Liver (tissue), 8 donors: ENCODE measurements at regions not wholly inside any gene's neighbourhood (a gene's known extent, or its start where the extent isn't known, plus 50 kb on each side); places are given as distances from the start of the nearest gene placed in this dataset.

Source experiments
- DNase-seq: peaks from one replicate; pipeline ENCODE4 v3.0.0-alpha.2; 2017; ENCODE audit warnings: low spot score
- H3K27ac ChIP-seq, 2 donors: one replicate each; pipeline ENCODE4 v1.7.0; 2013; ENCODE audit warnings: inconsistent platforms in 2 of 2, low read length in 2 of 2, control low read depth in 1 of 2, low read depth in 1 of 2, mild to moderate bottlenecking in 1 of 2
- H3K27me3 ChIP-seq, 4 donors: one replicate each; pipeline versions ENCODE4 v1.6.1 to v1.7.0; 2013; ENCODE audit warnings: low read length in 3 of 4, inconsistent platforms in 1 of 4, mild to moderate bottlenecking in 1 of 4, moderate library complexity in 1 of 4; ENCODE audit not compliant: control insufficient read depth in 4 of 4, insufficient read depth in 4 of 4
- H3K36me3 ChIP-seq, 4 donors: one replicate each; pipeline versions ENCODE4 v1.6.1 to v1.7.0; 2013; ENCODE audit warnings: low read length in 3 of 4, mild to moderate bottlenecking in 3 of 4, low read depth in 1 of 4, moderate library complexity in 1 of 4; ENCODE audit not compliant: control insufficient read depth in 4 of 4, insufficient read depth in 3 of 4
- H3K4me1 ChIP-seq, 4 donors: one replicate each; pipeline versions ENCODE4 v1.6.1 to v1.7.0; 2013; ENCODE audit warnings: low read length in 3 of 4, mild to moderate bottlenecking in 3 of 4, moderate library complexity in 1 of 4; ENCODE audit not compliant: control insufficient read depth in 4 of 4, insufficient read depth in 4 of 4
- H3K4me3 ChIP-seq, 3 donors: one replicate each; pipeline versions ENCODE4 v1.6.1 to v1.7.0; 2013; ENCODE audit warnings: low read length in 3 of 3, control low read depth in 1 of 3, low read depth in 1 of 3, mild to moderate bottlenecking in 1 of 3
- H3K9ac ChIP-seq, 2 donors: one replicate each; pipeline ENCODE4 v1.7.0; 2013; ENCODE audit warnings: low read length in 2 of 2, mild to moderate bottlenecking in 2 of 2, moderate library complexity in 2 of 2, control low read depth in 1 of 2, low read depth in 1 of 2
- H3K9me3 ChIP-seq, 4 donors: one replicate each; pipeline versions ENCODE4 v1.6.1 to v1.7.0; 2013; ENCODE audit warnings: low read length in 3 of 4; ENCODE audit not compliant: control insufficient read depth in 4 of 4
- ATF3 ChIP-seq: IDR thresholded peaks from 2 replicates; pipeline ENCODE4 v1.6.1; 2016; ENCODE audit warnings: antibody characterized with exemption
- CTCF ChIP-seq: fragments of 150-350 bp; IDR thresholded peaks from 2 replicates; pipeline ENCODE4 v1.5.1; 2017; ENCODE audit warnings: improper control_type of control experiment, low read depth, low read length; ENCODE audit not compliant: missing input control
- EGR1 ChIP-seq, 2 donors: IDR thresholded peaks; 2 replicates each; pipeline ENCODE4 v1.6.1; 2016 to 2018; ENCODE audit warnings: antibody characterized with exemption in 2 of 2, low read depth in 2 of 2
- FOXA1 ChIP-seq: IDR thresholded peaks from 2 replicates; pipeline ENCODE4 v1.6.1; 2016; ENCODE audit warnings: antibody characterized with exemption
- FOXA2 ChIP-seq: IDR thresholded peaks from 2 replicates; pipeline ENCODE4 v1.6.1; 2016; ENCODE audit warnings: antibody characterized with exemption
- GABPA ChIP-seq, 2 donors: IDR thresholded peaks in 1 of 2; conservative IDR thresholded peaks in 1 of 2; 2 replicates each; pipeline ENCODE4 v1.6.1; 2016; ENCODE audit warnings: antibody characterized with exemption in 2 of 2, mild to moderate bottlenecking in 1 of 2, moderate library complexity in 1 of 2
- HNF4A ChIP-seq, 2 donors: conservative IDR thresholded peaks; 2 replicates each; pipeline ENCODE4 v1.6.1; 2016; ENCODE audit warnings: antibody characterized with exemption in 2 of 2, mild to moderate bottlenecking in 2 of 2
- HNF4G ChIP-seq: IDR thresholded peaks from 2 replicates; pipeline ENCODE4 v1.6.1; 2016; ENCODE audit warnings: antibody characterized with exemption
- JUND ChIP-seq, 2 donors: IDR thresholded peaks; 2 replicates each; pipeline ENCODE4 v1.6.1; 2016; ENCODE audit warnings: antibody characterized with exemption in 2 of 2
- MAX ChIP-seq: IDR thresholded peaks from 2 replicates; pipeline ENCODE4 v1.6.1; 2016; ENCODE audit warnings: antibody characterized with exemption
- NR2F2 ChIP-seq: IDR thresholded peaks from 2 replicates; pipeline ENCODE4 v1.6.1; 2016; ENCODE audit warnings: antibody characterized with exemption
- RAD21 ChIP-seq, 2 donors: IDR thresholded peaks; 2 replicates each; pipeline ENCODE4 v1.6.1; 2016; ENCODE audit warnings: antibody characterized with exemption in 2 of 2, mild to moderate bottlenecking in 2 of 2
- REST ChIP-seq: IDR thresholded peaks from 2 replicates; pipeline ENCODE4 v1.6.1; 2016; ENCODE audit warnings: antibody characterized with exemption, mild to moderate bottlenecking
- RXRA ChIP-seq, 2 donors: IDR thresholded peaks; 2 replicates each; pipeline ENCODE4 v1.6.1; 2017 to 2018; ENCODE audit warnings: antibody characterized with exemption in 2 of 2, mild to moderate bottlenecking in 1 of 2
- SP1 ChIP-seq: IDR thresholded peaks from 2 replicates; pipeline ENCODE4 v1.6.1; 2018; ENCODE audit warnings: antibody characterized with exemption, mild to moderate bottlenecking
- TAF1 ChIP-seq: conservative IDR thresholded peaks from 2 replicates; pipeline ENCODE4 v1.6.1; 2016; ENCODE audit warnings: antibody characterized with exemption, mild to moderate bottlenecking
- YY1 ChIP-seq: IDR thresholded peaks from 2 replicates; pipeline ENCODE4 v1.6.1; 2016; ENCODE audit warnings: antibody characterized with exemption, mild to moderate bottlenecking
- ZBTB33 ChIP-seq: IDR thresholded peaks from 2 replicates; pipeline ENCODE4 v1.6.1; 2016; ENCODE audit warnings: antibody characterized with exemption
- WGBS: extraction: QIAGEN DNeasy Blood & Tissue Kit; methylation state at CpG from one replicate; pipeline ENCODE4 v1.1.7; 2013; 5-methylcytosine and 5-hydroxymethylcytosine counted together
- donor health status: healthy.
- donor health status: healthy.
- donor health status: healthy.
- donor health status: healthy.
- donor health status: healthy.

- TF ChIP-seq CTCF (no peak), NR2F2 (no peak), HNF4G (no peak)
Observed at GRCh38 chr2:65532937-65533336, 100.5 kb upstream of the SPRED2 start (continued).

- WGBS, result 94% methylated on average over 3 of the region's 3 CpGs
- no peak for DNase-seq
- no peak overlapping the region for H3K4me3 ChIP-seq
- no peaks in the 10 kb centered on the region for H3K36me3 ChIP-seq
- no peaks in the 10 kb centered on the region for H3K27me3 ChIP-seq
- H3K9me3 ChIP-seq, result no peaks in the 10 kb centered on the region
- no peaks in the 10 kb centered on the region for H3K4me1 ChIP-seq
- no peak overlapping the region for H3K27ac ChIP-seq
- H3K9ac ChIP-seq, result no peak overlapping the region
- no peak for TF ChIP-seq TAF1
- no peak for TF ChIP-seq FOXA2
- TF ChIP-seq EGR1 (IDR thresholded peaks at IDR 0.05; ENCODE audit: low read depth in 2 of 2), result no peak
- TF ChIP-seq ZBTB33, result no peak
- TF ChIP-seq ATF3, result no peak
- TF ChIP-seq HNF4G, result no peak
- no peak for TF ChIP-seq CTCF
- TF ChIP-seq MAX, result no peak
- no peak for TF ChIP-seq REST
- TF ChIP-seq YY1, result no peak
- TF ChIP-seq SP1, result no peak
- TF ChIP-seq RXRA (IDR thresholded peaks at IDR 0.05), result no peak
- TF ChIP-seq FOXA1, result no peak
- TF ChIP-seq JUND (IDR thresholded peaks at IDR 0.05), result no peak
- TF ChIP-seq RAD21 (IDR thresholded peaks at IDR 0.05), result no peak
- no peak for TF ChIP-seq GABPA (IDR thresholded peaks at IDR 0.05 in 1 of 2, conservative IDR thresholded peaks at IDR 0.05 in 1 of 2)
- TF ChIP-seq HNF4A (conservative IDR thresholded peaks at IDR 0.05), result no peak
Observed at GRCh38 chr2:65532326-65532725, 99.9 kb upstream of the SPRED2 start.
